ENCODE measurements at regions not wholly inside any gene's neighbourhood (a gene's known extent, or its start where the extent isn't known, plus 50 kb on each side); places are given as distances from the start of the nearest gene placed in this dataset.

- no peak for ATAC-seq
- no peaks in the 10 kb centered on the region for H3K36me3 ChIP-seq
- DNase-seq: peak in 1 of 3 donors; percentile 49
Measured at GRCh38 chr2:240350696-240351087, 84.8 kb upstream of the GPC1 start.

GRCh38 chr2:240351088-240351741 lies 84.2 kb upstream of the GPC1 start:
- H3K9me3 ChIP-seq: no peaks in the 10 kb centered on the region
- H3K27ac ChIP-seq: no peak overlapping the region
- H3K36me3 ChIP-seq: no peaks in the 10 kb centered on the region
- H3K4me1 ChIP-seq: peaks cover 0 to 7% (median 0%) of the 10 kb centered on the region in 4 donors
- intact Hi-C loops (cut with DNase I): no loop called here
- no peak for ATAC-seq
- TF ChIP-seq POLR2A (IDR thresholded peaks at IDR 0.05) (no peak), CTCF (IDR thresholded peaks at IDR 0.05) (no peak)
- H3K4me3 ChIP-seq: no peak overlapping the region
- H3K27me3 ChIP-seq: no peaks in the 10 kb centered on the region
- no peak for DNase-seq
- WGBS (ENCODE audit: insufficient coverage, low coverage, low lambda C conversion rate, missing lambda C conversion rate): 50% methylated on average over 15 of the region's 28 CpGs

More at GRCh38 chr2:240350696-240351087, 84.8 kb upstream of the GPC1 start:
- H3K4me1 ChIP-seq: peaks cover 0 to 7% (median 0%) of the 10 kb centered on the region in 4 donors
- no peak overlapping the region for H3K4me3 ChIP-seq
- 65% methylated on average over 5 of the region's 15 CpGs for WGBS (ENCODE audit: insufficient coverage, low coverage, low lambda C conversion rate, missing lambda C conversion rate)
- H3K27ac ChIP-seq: no peak overlapping the region
- TF ChIP-seq POLR2A (IDR thresholded peaks at IDR 0.05) (no peak), CTCF (IDR thresholded peaks at IDR 0.05) (no peak)
- H3K27me3 ChIP-seq: no peaks in the 10 kb centered on the region
- H3K9me3 ChIP-seq: no peaks in the 10 kb centered on the region
- intact Hi-C loops (cut with DNase I): no loop called here

- Histone ChIP-seq H3K4me1 (peaks cover 0 to 7% (median 0%) of the 10 kb centered on the region in 4 donors), H3K4me3 (no peak overlapping the region), H3K27me3 (no peaks in the 10 kb centered on the region), H3K36me3 (no peaks in the 10 kb centered on the region), H3K9me3 (no peaks in the 10 kb centered on the region), H3K27ac (no peak overlapping the region)
- WGBS (ENCODE audit: insufficient coverage, low coverage, low lambda C conversion rate, missing lambda C conversion rate): 88% methylated on average over 1 of the region's 14 CpGs
- TF ChIP-seq POLR2A (IDR thresholded peaks at IDR 0.05): no peak
- ATAC-seq: no peak
- DNase-seq: peak in 1 of 3 donors; percentile 45
- intact Hi-C loops (cut with DNase I): no loop called here
Measured at GRCh38 chr2:240351826-240352426, 83.5 kb upstream of the GPC1 start.

- no peak for ATAC-seq
- no peak overlapping the region for H3K4me3 ChIP-seq
- peak in 1 of 3 donors; percentile 42 for DNase-seq
- TF ChIP-seq POLR2A (IDR thresholded peaks at IDR 0.05): no peak
- H3K27ac ChIP-seq: no peak overlapping the region
- H3K4me1 ChIP-seq: peaks cover 0 to 7% (median 0%) of the 10 kb centered on the region in 4 donors
- 94% methylated on average over 3 of the region's 18 CpGs for WGBS (ENCODE audit: insufficient coverage, low coverage, low lambda C conversion rate, missing lambda C conversion rate)
- no peaks in the 10 kb centered on the region for H3K36me3 ChIP-seq
- H3K27me3 ChIP-seq: no peaks in the 10 kb centered on the region
- no peaks in the 10 kb centered on the region for H3K9me3 ChIP-seq
- intact Hi-C loops (cut with DNase I): no loop called here
Measured at GRCh38 chr2:240353086-240353798, 82.2 kb upstream of the GPC1 start.

GRCh38 chr2:240353944-240354343 lies 81.5 kb upstream of the GPC1 start:
- no peak overlapping the region for H3K4me3 ChIP-seq
- TF ChIP-seq POLR2A (IDR thresholded peaks at IDR 0.05) (no peak), CTCF (IDR thresholded peaks at IDR 0.05) (no peak)
- H3K4me1 ChIP-seq: peaks cover 0 to 7% (median 0%) of the 10 kb centered on the region in 4 donors
- WGBS (ENCODE audit: insufficient coverage, low coverage, low lambda C conversion rate, missing lambda C conversion rate): 67% methylated on average over 1 of the region's 9 CpGs
- no peak for ATAC-seq
- H3K9me3 ChIP-seq: no peaks in the 10 kb centered on the region
- H3K27me3 ChIP-seq: no peaks in the 10 kb centered on the region
- intact Hi-C loops (cut with DNase I): no loop called here
- no peak overlapping the region for H3K27ac ChIP-seq
- no peaks in the 10 kb centered on the region for H3K36me3 ChIP-seq
- DNase-seq: peak in 1 of 3 donors; percentile 40

Data from right lobe of liver (tissue), 6 donors.